CD4-positive, alpha-beta T cell (primary cell): ENCODE measurements at regions not wholly inside any gene's neighbourhood (a gene's known extent, or its start where the extent isn't known, plus 50 kb on each side); places are given as distances from the start of the nearest gene placed in this dataset.

Experiments
- ATAC-seq: fragments of 200-7000 bp; cut with Tn5 transposase; one replicate; pipeline ENCODE4 v1.10.0; 2022; ENCODE audit warnings: mild to moderate bottlenecking; ENCODE audit not compliant: poor library complexity
- CTCF ChIA-PET: fragments of 350-600 bp; sonication (Branson Sonifier 250); formaldehyde crosslinking; loops from one replicate; lab custom pipeline; 2021; ENCODE audit warnings: antibody characterized with exemption, inconsistent platforms; lab: Charles Lee
- POLR2A ChIA-PET: fragments of 350-600 bp; sonication (Branson Sonifier 250); formaldehyde crosslinking; loops from one replicate; lab custom pipeline; 2021; ENCODE audit warnings: antibody characterized with exemption, inconsistent platforms; lab: Charles Lee
- DNase-seq, 14 experiments: peaks; one replicate each; pipeline ENCODE4 v3.0.0-alpha.2; 2013 to 2020; ENCODE audit warnings: mixed read lengths in 2 of 14
- H3K27ac ChIP-seq, 2 donors: one replicate each; pipeline versions ENCODE4 v1.5.1 to v1.7.0; 2013; ENCODE audit warnings: low read length in 2 of 2, low read depth in 1 of 2, mild to moderate bottlenecking in 1 of 2
- H3K27me3 ChIP-seq, 2 experiments: 1 replicate in 1 of 2; 2 replicates in 1 of 2; pipeline versions ENCODE4 v1.6.1 to v1.7.0; 2013; ENCODE audit warnings: low read length in 2 of 2, control low read depth in 1 of 2, mild to moderate bottlenecking in 1 of 2, moderate library complexity in 1 of 2; ENCODE audit not compliant: insufficient read depth in 2 of 2, control insufficient read depth in 1 of 2
- H3K36me3 ChIP-seq: one replicate; pipeline ENCODE4 v1.6.1; 2013; ENCODE audit warnings: low read length, control low read depth; ENCODE audit not compliant: insufficient read depth
- H3K4me1 ChIP-seq: one replicate; pipeline ENCODE4 v1.6.1; 2013; ENCODE audit warnings: low read length, control low read depth; ENCODE audit not compliant: insufficient read depth
- H3K4me3 ChIP-seq: one replicate; pipeline ENCODE4 v1.5.1; 2013; ENCODE audit warnings: mild to moderate bottlenecking, low read length, moderate library complexity
- H3K9me3 ChIP-seq, 2 experiments: 1 replicate in 1 of 2; 2 replicates in 1 of 2; pipeline versions ENCODE4 v1.6.1 to v1.7.0; 2013; ENCODE audit warnings: low read length in 2 of 2, mild to moderate bottlenecking in 2 of 2, control low read depth in 1 of 2, moderate library complexity in 1 of 2; ENCODE audit not compliant: control insufficient read depth in 1 of 2, insufficient read depth in 1 of 2
- H3K27ac Mint-ChIP-seq: one replicate; pipeline ENCODE4 v1.8.0; 2020; ENCODE audit warnings: mixed read lengths
- H3K27me3 Mint-ChIP-seq: one replicate; pipeline ENCODE4 v1.8.0; 2021; ENCODE audit warnings: mixed read lengths
- H3K36me3 Mint-ChIP-seq: one replicate; pipeline ENCODE4 v1.8.0; 2021; ENCODE audit warnings: low read depth, mixed read lengths
- H3K4me1 Mint-ChIP-seq: one replicate; pipeline ENCODE4 v1.8.0; 2021; ENCODE audit warnings: low read depth, mixed read lengths
- H3K4me3 Mint-ChIP-seq: one replicate; pipeline ENCODE4 v1.8.0; 2020; ENCODE audit warnings: mild to moderate bottlenecking, mixed read lengths
- H3K9me3 Mint-ChIP-seq: one replicate; pipeline ENCODE4 v1.8.0; 2020; ENCODE audit warnings: mixed read lengths
- intact Hi-C, 2 experiments: fragments of 100-400 bp; cut with DNase I in 1 of 2; cut with micrococcal nuclease in 1 of 2; formaldehyde crosslinking; loops; one replicate each; pipeline versions ENCODE4 v1.15.1 to v1.9.0; 2023 to 2025; cut with DNase I, micrococcal nuclease
- TF ChIP-seq, protein P1 (sequence below): fragments of 200-600 bp; IDR thresholded peaks from one replicate; pipeline ENCODE4 v1.8.0; 2022; ENCODE audit warnings: antibody characterized with exemption, mild to moderate bottlenecking

- intact Hi-C loops = no loop called here
- Mint-ChIP-seq H3K4me3 (no peak overlapping the region), H3K27ac (no peak overlapping the region), H3K4me1 (no peaks in the 10 kb centered on the region), H3K36me3 (no peaks in the 10 kb centered on the region), H3K9me3 (peaks cover 3% of the 10 kb centered on the region), H3K27me3 (no peaks in the 10 kb centered on the region)
- no peak overlapping the region for H3K4me3 ChIP-seq
- DNase-seq = no peak
- ATAC-seq = no peak
- H3K4me1 ChIP-seq = no peaks in the 10 kb centered on the region
- CTCF ChIA-PET = no interaction called here
- TF ChIP-seq, protein P1, sequence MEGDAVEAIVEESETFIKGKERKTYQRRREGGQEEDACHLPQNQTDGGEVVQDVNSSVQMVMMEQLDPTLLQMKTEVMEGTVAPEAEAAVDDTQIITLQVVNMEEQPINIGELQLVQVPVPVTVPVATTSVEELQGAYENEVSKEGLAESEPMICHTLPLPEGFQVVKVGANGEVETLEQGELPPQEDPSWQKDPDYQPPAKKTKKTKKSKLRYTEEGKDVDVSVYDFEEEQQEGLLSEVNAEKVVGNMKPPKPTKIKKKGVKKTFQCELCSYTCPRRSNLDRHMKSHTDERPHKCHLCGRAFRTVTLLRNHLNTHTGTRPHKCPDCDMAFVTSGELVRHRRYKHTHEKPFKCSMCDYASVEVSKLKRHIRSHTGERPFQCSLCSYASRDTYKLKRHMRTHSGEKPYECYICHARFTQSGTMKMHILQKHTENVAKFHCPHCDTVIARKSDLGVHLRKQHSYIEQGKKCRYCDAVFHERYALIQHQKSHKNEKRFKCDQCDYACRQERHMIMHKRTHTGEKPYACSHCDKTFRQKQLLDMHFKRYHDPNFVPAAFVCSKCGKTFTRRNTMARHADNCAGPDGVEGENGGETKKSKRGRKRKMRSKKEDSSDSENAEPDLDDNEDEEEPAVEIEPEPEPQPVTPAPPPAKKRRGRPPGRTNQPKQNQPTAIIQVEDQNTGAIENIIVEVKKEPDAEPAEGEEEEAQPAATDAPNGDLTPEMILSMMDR = no peak
- POLR2A ChIA-PET = no interaction called here
- no peaks in the 10 kb centered on the region for H3K27me3 ChIP-seq
- H3K36me3 ChIP-seq = no peaks in the 10 kb centered on the region
- no peaks in the 10 kb centered on the region for H3K9me3 ChIP-seq
- no peak overlapping the region for H3K27ac ChIP-seq
Measured at GRCh38 chr1:218717575-218717974, 372.4 kb downstream of the TGFB2 start.

GRCh38 chr1:218718206-218718605 is 373.1 kb downstream of the TGFB2 start:
- Histone ChIP-seq H3K27me3 (no peaks in the 10 kb centered on the region), H3K4me3 (no peak overlapping the region), H3K27ac (no peak overlapping the region), H3K36me3 (no peaks in the 10 kb centered on the region), H3K4me1 (no peaks in the 10 kb centered on the region), H3K9me3 (no peaks in the 10 kb centered on the region)
- intact Hi-C loops = no loop called here
- H3K9me3 Mint-ChIP-seq = peaks cover 3% of the 10 kb centered on the region
- no peaks in the 10 kb centered on the region for H3K4me1 Mint-ChIP-seq
- DNase-seq (no peak), ATAC-seq (no peak)
- H3K27ac Mint-ChIP-seq = no peak overlapping the region
- POLR2A ChIA-PET = no interaction called here
- H3K4me3 Mint-ChIP-seq = no peak overlapping the region
- no peaks in the 10 kb centered on the region for H3K36me3 Mint-ChIP-seq
- no peaks in the 10 kb centered on the region for H3K27me3 Mint-ChIP-seq
- TF ChIP-seq, protein P1 = no peak
- CTCF ChIA-PET = no interaction called here

DNA sequence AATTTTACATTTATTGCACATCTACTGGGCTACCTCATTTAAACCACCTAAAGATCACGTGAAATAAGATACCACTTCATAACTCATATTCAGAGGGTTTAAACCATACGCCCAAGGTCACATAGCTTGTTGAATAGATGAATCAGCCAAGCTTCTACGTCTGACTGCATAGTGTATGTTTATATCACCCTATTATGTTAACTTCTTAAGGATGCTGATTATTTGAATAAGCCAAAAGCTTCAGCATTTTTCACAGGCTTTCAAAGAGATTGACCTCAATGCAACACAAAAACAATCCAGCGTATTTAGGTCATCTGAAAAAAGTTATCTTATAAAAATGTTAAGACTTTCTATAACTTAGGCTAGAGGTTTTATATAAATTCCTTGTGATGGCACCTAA is 373.8 kb downstream of the TGFB2 start:
- ChIA-PET POLR2A (no interaction called here), CTCF (no interaction called here)
- Mint-ChIP-seq H3K36me3 (no peaks in the 10 kb centered on the region), H3K4me3 (no peak overlapping the region), H3K27me3 (no peaks in the 10 kb centered on the region), H3K27ac (no peak overlapping the region), H3K4me1 (no peaks in the 10 kb centered on the region), H3K9me3 (peaks cover 3% of the 10 kb centered on the region)
- intact Hi-C loops = no loop called here
- H3K9me3 ChIP-seq = no peaks in the 10 kb centered on the region
- no peak overlapping the region for H3K27ac ChIP-seq
- H3K4me1 ChIP-seq = no peaks in the 10 kb centered on the region
- TF ChIP-seq, protein P1 = no peak
- H3K4me3 ChIP-seq = no peak overlapping the region
- H3K36me3 ChIP-seq = no peaks in the 10 kb centered on the region
- no peaks in the 10 kb centered on the region for H3K27me3 ChIP-seq
- no peak for ATAC-seq
- DNase-seq = no peak
